Endothelial cell (in vitro differentiated cells): ENCODE measurements at regions not wholly inside any gene's neighbourhood (a gene's known extent, or its start where the extent isn't known, plus 50 kb on each side); places are given as distances from the start of the nearest gene placed in this dataset.

ENCODE experiments used
- DNase-seq: peaks from one replicate; pipeline ENCODE4 v3.0.0; 2021; ENCODE audit warnings: low spot score
- H3K27ac Mint-ChIP-seq: one replicate; pipeline ENCODE4 v1.8.0; 2021; ENCODE audit warnings: mixed read lengths, inconsistent platforms; ENCODE audit not compliant: unreplicated experiment
- H3K27me3 Mint-ChIP-seq: one replicate; pipeline ENCODE4 v1.8.0; 2021; ENCODE audit warnings: mild to moderate bottlenecking, moderate library complexity, mixed read lengths, inconsistent platforms; ENCODE audit not compliant: unreplicated experiment
- H3K36me3 Mint-ChIP-seq: one replicate; pipeline ENCODE4 v1.8.0; 2021; ENCODE audit warnings: mild to moderate bottlenecking, low read depth, mixed read lengths, inconsistent platforms; ENCODE audit not compliant: unreplicated experiment
- H3K4me1 Mint-ChIP-seq: one replicate; pipeline ENCODE4 v1.8.0; 2021; ENCODE audit warnings: mild to moderate bottlenecking, mixed read lengths, inconsistent platforms; ENCODE audit not compliant: unreplicated experiment
- H3K4me3 Mint-ChIP-seq: one replicate; pipeline ENCODE4 v1.8.0; 2021; ENCODE audit warnings: mild to moderate bottlenecking, mixed read lengths, inconsistent platforms; ENCODE audit not compliant: unreplicated experiment
- H3K9me3 Mint-ChIP-seq: one replicate; pipeline ENCODE4 v1.8.0; 2021; ENCODE audit warnings: mixed read lengths, inconsistent platforms; ENCODE audit not compliant: unreplicated experiment
- TF ChIP-seq, protein P1 (sequence below): fragments of 200-600 bp; sonication (generic); IDR thresholded peaks from one replicate; pipeline ENCODE4 v1.5.0; 2021; ENCODE audit warnings: antibody characterized with exemption; ENCODE audit not compliant: unreplicated experiment

DNA sequence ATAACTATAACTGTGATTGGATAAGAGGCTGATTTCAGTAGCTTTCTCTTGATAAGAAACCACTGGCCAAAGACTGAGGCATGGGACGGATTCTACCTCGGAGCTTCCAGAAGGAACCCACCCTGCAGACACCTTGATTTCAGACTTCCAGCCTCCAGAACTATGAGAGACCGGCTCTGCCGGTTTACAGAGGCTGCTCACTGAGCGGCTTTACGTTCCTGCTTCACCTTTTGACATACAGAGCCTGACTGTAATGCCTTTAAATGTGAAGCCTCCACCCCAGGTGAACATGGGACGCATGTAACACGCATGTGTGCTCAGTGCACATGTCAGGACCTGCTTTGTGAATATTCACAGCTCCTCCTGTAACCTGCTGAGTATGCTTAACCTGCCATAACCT lies 361.5 kb downstream of the CTTN start:
- no peaks in the 10 kb centered on the region for H3K27me3 Mint-ChIP-seq
- H3K9me3 Mint-ChIP-seq, result no peaks in the 10 kb centered on the region
- no peak overlapping the region for H3K4me3 Mint-ChIP-seq

GRCh38 chr11:70760416-70761020 lies 362.2 kb downstream of the CTTN start:
- H3K27ac Mint-ChIP-seq, result no peak overlapping the region
- no peaks in the 10 kb centered on the region for H3K9me3 Mint-ChIP-seq
- TF ChIP-seq, protein P1, sequence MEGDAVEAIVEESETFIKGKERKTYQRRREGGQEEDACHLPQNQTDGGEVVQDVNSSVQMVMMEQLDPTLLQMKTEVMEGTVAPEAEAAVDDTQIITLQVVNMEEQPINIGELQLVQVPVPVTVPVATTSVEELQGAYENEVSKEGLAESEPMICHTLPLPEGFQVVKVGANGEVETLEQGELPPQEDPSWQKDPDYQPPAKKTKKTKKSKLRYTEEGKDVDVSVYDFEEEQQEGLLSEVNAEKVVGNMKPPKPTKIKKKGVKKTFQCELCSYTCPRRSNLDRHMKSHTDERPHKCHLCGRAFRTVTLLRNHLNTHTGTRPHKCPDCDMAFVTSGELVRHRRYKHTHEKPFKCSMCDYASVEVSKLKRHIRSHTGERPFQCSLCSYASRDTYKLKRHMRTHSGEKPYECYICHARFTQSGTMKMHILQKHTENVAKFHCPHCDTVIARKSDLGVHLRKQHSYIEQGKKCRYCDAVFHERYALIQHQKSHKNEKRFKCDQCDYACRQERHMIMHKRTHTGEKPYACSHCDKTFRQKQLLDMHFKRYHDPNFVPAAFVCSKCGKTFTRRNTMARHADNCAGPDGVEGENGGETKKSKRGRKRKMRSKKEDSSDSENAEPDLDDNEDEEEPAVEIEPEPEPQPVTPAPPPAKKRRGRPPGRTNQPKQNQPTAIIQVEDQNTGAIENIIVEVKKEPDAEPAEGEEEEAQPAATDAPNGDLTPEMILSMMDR, result no peak
- H3K4me3 Mint-ChIP-seq, result no peak overlapping the region
- H3K36me3 Mint-ChIP-seq, result no peaks in the 10 kb centered on the region
- no peak for DNase-seq
- H3K4me1 Mint-ChIP-seq, result peaks cover 11% of the 10 kb centered on the region
- H3K27me3 Mint-ChIP-seq, result no peaks in the 10 kb centered on the region

More for the DNA sequence above, 361.5 kb downstream of the CTTN start:
- DNase-seq, result no peak
- Mint-ChIP-seq H3K36me3 (no peaks in the 10 kb centered on the region), H3K27ac (no peak overlapping the region), H3K4me1 (peaks cover 8% of the 10 kb centered on the region)
- TF ChIP-seq, protein P1, result no peak

DNA sequence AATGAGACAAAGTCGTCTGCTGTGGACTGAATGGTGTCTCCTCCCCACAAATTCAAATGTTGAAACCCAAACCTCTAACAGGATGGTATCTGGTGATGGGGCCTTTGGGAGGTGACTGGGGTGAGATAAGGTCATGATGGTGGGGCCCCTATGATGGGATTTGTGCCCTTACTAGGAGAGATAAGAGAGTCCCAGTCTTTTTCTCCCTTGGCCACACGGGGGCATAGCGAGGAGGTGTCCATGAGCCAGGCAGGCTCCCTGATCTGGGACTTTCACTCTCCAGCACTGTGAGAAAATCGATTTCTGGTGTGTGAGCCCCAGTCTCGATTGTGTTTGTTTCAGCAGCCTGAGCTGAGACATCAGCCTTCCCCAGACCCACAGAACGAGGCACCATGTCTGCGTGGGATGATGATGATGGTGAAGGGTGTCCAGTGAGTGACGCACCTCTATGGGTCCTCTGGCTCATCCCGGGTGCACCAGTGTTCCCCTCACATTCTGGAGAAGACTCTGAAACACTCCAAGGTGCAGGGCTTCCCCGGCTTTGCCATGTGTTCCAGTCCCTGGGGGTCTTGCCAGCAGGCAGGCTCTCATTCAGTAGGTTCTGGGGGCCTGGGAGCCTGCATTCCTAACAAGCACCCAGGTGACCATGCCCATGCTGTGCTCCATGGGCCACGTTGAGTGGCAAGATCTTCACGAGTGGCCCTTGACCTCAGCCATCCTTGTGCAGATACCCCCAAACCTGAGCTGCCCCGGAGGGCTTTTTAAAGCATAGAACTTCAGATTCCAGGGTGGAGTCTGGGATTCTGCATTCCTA lies 363.0 kb downstream of the CTTN start:
- H3K4me1 Mint-ChIP-seq, result peaks cover 11% of the 10 kb centered on the region

GRCh38 chr11:70761908-70762337 lies 363.6 kb downstream of the CTTN start:
- H3K4me3 Mint-ChIP-seq, result no peak overlapping the region
- TF ChIP-seq, protein P1, result no peak
- no peak for DNase-seq
- H3K27me3 Mint-ChIP-seq, result no peaks in the 10 kb centered on the region
- peaks cover 11% of the 10 kb centered on the region for H3K4me1 Mint-ChIP-seq
- H3K36me3 Mint-ChIP-seq, result peaks cover 3% of the 10 kb centered on the region
- no peak overlapping the region for H3K27ac Mint-ChIP-seq
- no peaks in the 10 kb centered on the region for H3K9me3 Mint-ChIP-seq

More for the DNA sequence above, 363.0 kb downstream of the CTTN start:
- TF ChIP-seq, protein P1, result no peak
- H3K4me3 Mint-ChIP-seq, result no peak overlapping the region
- DNase-seq, result no peak
- no peak overlapping the region for H3K27ac Mint-ChIP-seq
- no peaks in the 10 kb centered on the region for H3K9me3 Mint-ChIP-seq
- H3K36me3 Mint-ChIP-seq, result no peaks in the 10 kb centered on the region
- no peaks in the 10 kb centered on the region for H3K27me3 Mint-ChIP-seq

- Mint-ChIP-seq H3K36me3 (peaks cover 8% of the 10 kb centered on the region), H3K4me1 (peaks cover 11% of the 10 kb centered on the region), H3K4me3 (no peak overlapping the region), H3K27ac (no peak overlapping the region), H3K27me3 (no peaks in the 10 kb centered on the region), H3K9me3 (no peaks in the 10 kb centered on the region)
- no peak for DNase-seq
- TF ChIP-seq, protein P1, result no peak
Measured at GRCh38 chr11:70762810-70763209, 364.5 kb downstream of the CTTN start.
